ENCODE measurements at regions not wholly inside any gene's neighbourhood (a gene's known extent, or its start where the extent isn't known, plus 50 kb on each side); places are given as distances from the start of the nearest gene placed in this dataset.

- TF ChIP-seq CTCF (IDR thresholded peaks at IDR 0.05; ENCODE audit: borderline replicate concordance, insufficient read depth, low read depth, low read length), result no peak
- no peak overlapping the region for H3K4me3 ChIP-seq (ENCODE audit: low read depth, low read length)
Observed at GRCh38 chr6:155578251-155578650, 122.6 kb upstream of the NOX3 start.

GRCh38 chr6:155561966-155562364 is 106.3 kb upstream of the NOX3 start:
- no peak overlapping the region for H3K4me3 ChIP-seq (ENCODE audit: low read depth, low read length)
- no peak for TF ChIP-seq CTCF (IDR thresholded peaks at IDR 0.05; ENCODE audit: borderline replicate concordance, insufficient read depth, low read depth, low read length)

GRCh38 chr6:155561257-155561965 is 105.8 kb upstream of the NOX3 start:
- TF ChIP-seq CTCF (IDR thresholded peaks at IDR 0.05; ENCODE audit: borderline replicate concordance, insufficient read depth, low read depth, low read length), result no peak

GRCh38 chr6:155549928-155550327 is 94.3 kb upstream of the NOX3 start:
- TF ChIP-seq CTCF (IDR thresholded peaks at IDR 0.05; ENCODE audit: borderline replicate concordance, insufficient read depth, low read depth, low read length), result no peak

More at GRCh38 chr6:155561257-155561965, 105.8 kb upstream of the NOX3 start:
- no peak overlapping the region for H3K4me3 ChIP-seq (ENCODE audit: low read depth, low read length)

GRCh38 chr6:155549028-155549798 is 93.6 kb upstream of the NOX3 start:
- no peak for TF ChIP-seq CTCF (IDR thresholded peaks at IDR 0.05; ENCODE audit: borderline replicate concordance, insufficient read depth, low read depth, low read length)
- no peak overlapping the region for H3K4me3 ChIP-seq (ENCODE audit: low read depth, low read length)

More at GRCh38 chr6:155549928-155550327, 94.3 kb upstream of the NOX3 start:
- H3K4me3 ChIP-seq (ENCODE audit: low read depth, low read length), result no peak overlapping the region

GRCh38 chr6:155548576-155548975 is 92.9 kb upstream of the NOX3 start:
- no peak for TF ChIP-seq CTCF (IDR thresholded peaks at IDR 0.05; ENCODE audit: borderline replicate concordance, insufficient read depth, low read depth, low read length)
- no peak overlapping the region for H3K4me3 ChIP-seq (ENCODE audit: low read depth, low read length)

GRCh38 chr6:155544677-155545076 is 89.0 kb upstream of the NOX3 start:
- no peak overlapping the region for H3K4me3 ChIP-seq (ENCODE audit: low read depth, low read length)
- no peak for TF ChIP-seq CTCF (IDR thresholded peaks at IDR 0.05; ENCODE audit: borderline replicate concordance, insufficient read depth, low read depth, low read length)
